SH-SY5Y (cell line): ENCODE measurements at regions not wholly inside any gene's neighbourhood (a gene's known extent, or its start where the extent isn't known, plus 50 kb on each side); places are given as distances from the start of the nearest gene placed in this dataset.

Experiments
- GATA2 ChIP-seq: IDR thresholded peaks from 2 replicates; pipeline ENCODE4 v1.6.1; 2011; ENCODE audit warnings: mild to moderate bottlenecking, low read depth, low read length
- GATA3 ChIP-seq: IDR thresholded peaks from 2 replicates; pipeline ENCODE4 v1.6.1; 2011; ENCODE audit warnings: low read depth, mild to moderate bottlenecking, low read length, moderate library complexity

GRCh38 chr2:10964052-10964790 is 52.5 kb downstream of the KCNF1 start:
- TF ChIP-seq GATA3 (no peak), GATA2 (no peak)

GRCh38 chr2:10965241-10965843 is 53.6 kb downstream of the KCNF1 start:
- TF ChIP-seq GATA2 (no peak), GATA3 (no peak)

- TF ChIP-seq GATA3 = no peak
- no peak for TF ChIP-seq GATA2
These were observed 54.3 kb downstream of the KCNF1 start for GRCh38 chr2:10966056-10966455.

- TF ChIP-seq GATA2 (no peak), GATA3 (no peak)
These were observed 55.0 kb downstream of the KCNF1 start for GRCh38 chr2:10966741-10967140.

GRCh38 chr2:10968176-10968575 is 56.4 kb downstream of the KCNF1 start:
- no peak for TF ChIP-seq GATA2
- TF ChIP-seq GATA3 = no peak

- TF ChIP-seq GATA2 (no peak), GATA3 (no peak)
These were observed 58.9 kb downstream of the KCNF1 start for GRCh38 chr2:10970666-10971065.

GRCh38 chr2:10971161-10971887 is 59.6 kb downstream of the KCNF1 start:
- TF ChIP-seq GATA3 (no peak), GATA2 (no peak)

- TF ChIP-seq GATA2 = no peak
- TF ChIP-seq GATA3 = no peak
These were observed 60.1 kb downstream of the KCNF1 start for GRCh38 chr2:10971888-10972260.

- no peak for TF ChIP-seq GATA3
- TF ChIP-seq GATA2 = no peak
These were observed 61.1 kb downstream of the KCNF1 start for GRCh38 chr2:10972683-10973433.

GRCh38 chr2:10973766-10974165 is 62.0 kb downstream of the KCNF1 start:
- no peak for TF ChIP-seq GATA2
- TF ChIP-seq GATA3 = no peak

GRCh38 chr2:10977003-10977402 is 65.3 kb downstream of the KCNF1 start:
- TF ChIP-seq GATA3 = no peak
- no peak for TF ChIP-seq GATA2

- TF ChIP-seq GATA2 = no peak
- TF ChIP-seq GATA3 = no peak
These were observed 65.9 kb downstream of the KCNF1 start for GRCh38 chr2:10977621-10978020.

GRCh38 chr2:10978090-10978670 is 66.4 kb downstream of the KCNF1 start:
- TF ChIP-seq GATA2 (no peak), GATA3 (no peak)

GRCh38 chr2:10980071-10980470 is 68.3 kb downstream of the KCNF1 start:
- TF ChIP-seq GATA2 = no peak
- no peak for TF ChIP-seq GATA3

- TF ChIP-seq GATA3 = no peak
- TF ChIP-seq GATA2 = no peak
These were observed 69.2 kb downstream of the KCNF1 start for GRCh38 chr2:10980886-10981425.
